GM12891 (cell line): ENCODE measurements at regions not wholly inside any gene's neighbourhood (a gene's known extent, or its start where the extent isn't known, plus 50 kb on each side); places are given as distances from the start of the nearest gene placed in this dataset.

Source experiments
- POLR2A ChIP-seq: IDR thresholded peaks from 2 replicates; pipeline ENCODE4 v1.6.1; 2011; ENCODE audit warnings: low read depth, low read length, control low read depth
- POLR2AphosphoS5 ChIP-seq: IDR thresholded peaks from 2 replicates; pipeline ENCODE4 v1.6.1; 2011; ENCODE audit warnings: low read depth, low read length, control low read depth
- SPI1 ChIP-seq: IDR thresholded peaks from 2 replicates; pipeline ENCODE4 v1.6.1; 2011; ENCODE audit warnings: low read depth, low read length, control low read depth
- TAF1 ChIP-seq: IDR thresholded peaks from 2 replicates; pipeline ENCODE4 v1.6.1; 2011; ENCODE audit warnings: low read depth, low read length, control low read depth

DNA sequence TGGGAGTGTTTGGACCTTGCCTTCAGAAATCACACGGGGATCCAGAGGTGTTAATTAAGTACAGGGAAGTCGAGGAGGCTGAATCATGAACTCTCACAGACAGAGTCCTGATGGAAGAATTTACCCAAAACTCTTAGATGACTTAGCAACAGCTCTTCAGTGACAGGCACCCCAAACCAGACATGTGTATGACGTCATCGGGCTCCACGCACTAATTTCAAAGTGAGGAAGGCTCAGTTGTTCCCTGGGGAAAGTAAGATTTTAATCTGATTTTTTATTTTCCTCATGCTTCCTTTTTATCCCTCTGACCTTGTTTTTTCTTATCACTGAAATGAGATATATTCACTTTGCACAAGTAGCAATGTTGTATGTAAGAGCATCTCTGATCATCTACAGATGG lies 1363.5 kb downstream of the AACS start:
- TF ChIP-seq POLR2AphosphoS5 (no peak), POLR2A (no peak), TAF1 (no peak), SPI1 (no peak)
